OCI-LY7 (cell line): ENCODE measurements at regions not wholly inside any gene's neighbourhood (a gene's known extent, or its start where the extent isn't known, plus 50 kb on each side); places are given as distances from the start of the nearest gene placed in this dataset.

Experiments used
- EZH2phosphoT487 ChIP-seq: fragments of 200-600 bp; sonication (generic); IDR thresholded peaks from 2 replicates; pipeline ENCODE4 v1.6.1; 2018; ENCODE audit warnings: low read depth, borderline replicate concordance, mild to moderate bottlenecking, mixed run types, antibody characterized with exemption, low read length, moderate library complexity, mixed read lengths
- TF ChIP-seq, protein P1 (sequence below): fragments of 200-600 bp; sonication (generic); conservative IDR thresholded peaks from 2 replicates; pipeline ENCODE4 v1.5.1; 2014; ENCODE audit warnings: mild to moderate bottlenecking, antibody characterized with exemption, low read length, moderate library complexity, mixed read lengths

DNA sequence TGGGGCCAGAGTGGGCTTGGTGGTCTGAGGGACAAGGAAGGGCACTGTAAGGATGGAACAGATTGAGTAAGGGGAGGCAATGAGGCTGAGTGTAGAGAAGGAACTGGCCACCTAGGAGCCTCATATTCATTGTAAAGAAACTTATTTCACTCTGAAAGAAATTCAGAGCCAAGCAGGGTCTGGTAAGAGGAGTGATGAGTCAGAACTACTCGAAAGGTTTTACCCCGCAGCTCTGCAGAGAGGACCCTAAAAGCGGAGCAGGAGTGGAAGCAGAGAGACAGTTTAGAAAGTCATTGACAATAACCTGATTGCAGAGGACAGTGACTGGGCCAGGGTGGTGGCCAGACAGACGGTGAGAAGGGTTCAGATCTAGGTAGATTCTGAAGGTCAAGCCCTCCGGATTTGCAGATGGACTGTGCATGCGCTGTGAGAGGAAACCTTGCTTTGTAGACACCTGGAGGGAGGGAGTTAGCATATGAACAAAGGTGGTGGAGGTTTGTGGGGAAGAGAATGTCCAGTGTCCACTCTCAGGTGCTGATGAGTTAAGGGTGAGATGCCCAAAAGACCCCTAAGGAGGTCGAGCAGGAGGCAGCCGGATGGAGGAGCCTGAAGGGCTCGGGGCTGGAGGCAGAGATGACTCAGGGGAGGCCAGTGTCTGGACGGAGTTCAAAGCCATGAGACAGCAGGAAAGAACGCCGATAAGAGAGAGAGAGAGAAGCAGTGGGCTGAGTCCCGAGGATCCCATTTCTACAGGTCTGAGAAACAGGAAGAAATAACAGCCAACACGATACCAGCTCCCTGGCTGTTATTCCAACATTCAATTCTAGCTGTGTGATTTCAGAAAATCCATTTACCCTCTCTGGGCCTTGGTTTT is 546.0 kb downstream of the BRD1 start:
- TF ChIP-seq, protein P1, sequence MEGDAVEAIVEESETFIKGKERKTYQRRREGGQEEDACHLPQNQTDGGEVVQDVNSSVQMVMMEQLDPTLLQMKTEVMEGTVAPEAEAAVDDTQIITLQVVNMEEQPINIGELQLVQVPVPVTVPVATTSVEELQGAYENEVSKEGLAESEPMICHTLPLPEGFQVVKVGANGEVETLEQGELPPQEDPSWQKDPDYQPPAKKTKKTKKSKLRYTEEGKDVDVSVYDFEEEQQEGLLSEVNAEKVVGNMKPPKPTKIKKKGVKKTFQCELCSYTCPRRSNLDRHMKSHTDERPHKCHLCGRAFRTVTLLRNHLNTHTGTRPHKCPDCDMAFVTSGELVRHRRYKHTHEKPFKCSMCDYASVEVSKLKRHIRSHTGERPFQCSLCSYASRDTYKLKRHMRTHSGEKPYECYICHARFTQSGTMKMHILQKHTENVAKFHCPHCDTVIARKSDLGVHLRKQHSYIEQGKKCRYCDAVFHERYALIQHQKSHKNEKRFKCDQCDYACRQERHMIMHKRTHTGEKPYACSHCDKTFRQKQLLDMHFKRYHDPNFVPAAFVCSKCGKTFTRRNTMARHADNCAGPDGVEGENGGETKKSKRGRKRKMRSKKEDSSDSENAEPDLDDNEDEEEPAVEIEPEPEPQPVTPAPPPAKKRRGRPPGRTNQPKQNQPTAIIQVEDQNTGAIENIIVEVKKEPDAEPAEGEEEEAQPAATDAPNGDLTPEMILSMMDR, result no peak
- TF ChIP-seq EZH2phosphoT487, result no peak
